T-helper 9 cell (primary cell): ENCODE measurements at regions not wholly inside any gene's neighbourhood (a gene's known extent, or its start where the extent isn't known, plus 50 kb on each side); places are given as distances from the start of the nearest gene placed in this dataset.
"Not testable (repeated sequence)": the region's sequence is repeated elsewhere in the genome, so short reads cannot be mapped to it uniquely, and the experiment has no call there.

ENCODE experiments used
- DNase-seq: peaks from one replicate; pipeline ENCODE4 v3.0.0-alpha.2; 2020

- DNase-seq = no peak
Measured at GRCh38 chr2:37782721-37783371, 111.4 kb upstream of the CDC42EP3 start.

- DNase-seq = no peak
Measured at GRCh38 chr2:37783545-37783944, 112.1 kb upstream of the CDC42EP3 start.

DNA sequence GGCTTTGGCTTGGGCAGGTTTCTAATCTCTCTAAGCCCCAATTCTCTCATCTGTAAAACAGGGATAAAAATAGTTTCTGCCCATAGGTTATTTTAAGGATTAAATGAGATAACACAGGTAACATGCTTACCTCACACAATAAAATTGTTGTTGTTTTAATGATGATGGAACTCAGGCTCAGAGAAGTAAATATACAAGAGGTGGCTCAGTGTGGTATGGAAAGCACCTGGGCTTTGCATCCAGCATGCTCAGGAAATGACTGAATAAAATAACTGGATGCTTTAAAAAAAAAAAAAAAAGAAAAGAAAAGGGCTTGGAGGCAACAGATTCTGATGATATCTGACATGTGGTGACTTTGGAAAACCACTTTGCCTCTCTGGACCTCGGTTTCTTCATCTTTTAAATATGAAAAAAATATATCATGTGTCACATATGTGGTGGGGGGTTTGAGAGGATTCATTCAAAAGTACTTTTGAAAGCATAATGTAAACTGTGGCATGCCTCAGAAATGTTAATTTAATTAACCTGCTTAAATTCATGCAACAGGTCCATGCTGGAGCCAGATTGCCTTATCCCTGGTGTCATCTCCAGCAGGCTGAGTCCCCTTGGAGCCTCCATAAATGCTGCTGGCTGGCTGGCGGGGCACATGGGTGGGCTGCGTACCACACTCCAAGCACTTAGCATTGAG lies 112.8 kb upstream of the CDC42EP3 start:
- no peak for DNase-seq

GRCh38 chr2:37784759-37785149 lies 113.3 kb upstream of the CDC42EP3 start:
- no peak for DNase-seq

- DNase-seq = no peak
Measured at GRCh38 chr2:37786191-37786698, 114.8 kb upstream of the CDC42EP3 start.

GRCh38 chr2:37786854-37787253 lies 115.4 kb upstream of the CDC42EP3 start:
- no peak for DNase-seq

- DNase-seq = no peak
Measured at GRCh38 chr2:37788602-37789209, 117.3 kb upstream of the CDC42EP3 start.

- no peak for DNase-seq
Measured at GRCh38 chr2:37790019-37790418, 118.6 kb upstream of the CDC42EP3 start.

DNA sequence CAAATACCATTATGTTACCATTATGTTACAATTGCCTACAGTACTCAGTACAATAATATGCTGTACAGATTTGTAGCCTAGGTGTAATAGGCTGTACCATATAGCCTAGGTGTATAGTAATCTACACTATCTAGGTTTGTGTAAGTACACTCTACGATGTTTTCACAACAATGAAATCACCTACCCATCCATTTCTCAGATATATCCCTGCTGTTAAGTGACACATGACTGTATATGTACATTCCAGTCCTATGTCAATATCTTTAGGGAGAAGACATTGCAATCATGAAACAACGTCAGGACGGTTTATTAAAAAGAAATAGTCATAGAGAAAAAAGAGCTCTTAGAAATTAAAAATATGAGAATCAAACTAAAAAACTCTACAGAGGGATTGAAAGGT lies 119.0 kb upstream of the CDC42EP3 start:
- DNase-seq = no peak

- no peak for DNase-seq
Measured at GRCh38 chr2:37792366-37792765, 120.9 kb upstream of the CDC42EP3 start.

DNA sequence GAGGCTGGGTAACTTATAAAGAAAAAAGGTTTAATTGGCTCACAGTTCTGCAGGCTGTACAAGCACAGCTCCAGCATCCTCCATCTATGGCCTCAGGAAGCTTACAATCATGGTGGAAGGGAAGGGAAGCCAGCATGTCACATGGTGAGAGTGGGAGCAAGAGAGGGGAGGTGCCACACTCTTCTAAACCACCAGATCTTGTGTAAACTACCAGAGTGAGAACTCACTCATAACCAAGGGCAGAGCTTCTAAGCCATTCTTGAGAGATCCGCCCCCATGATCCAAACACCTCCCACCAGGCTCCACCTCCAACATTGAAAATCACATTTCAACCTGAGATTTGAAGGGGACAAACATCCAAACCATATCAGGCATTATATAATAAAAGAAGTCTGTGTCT lies 121.6 kb upstream of the CDC42EP3 start:
- DNase-seq = no peak

DNA sequence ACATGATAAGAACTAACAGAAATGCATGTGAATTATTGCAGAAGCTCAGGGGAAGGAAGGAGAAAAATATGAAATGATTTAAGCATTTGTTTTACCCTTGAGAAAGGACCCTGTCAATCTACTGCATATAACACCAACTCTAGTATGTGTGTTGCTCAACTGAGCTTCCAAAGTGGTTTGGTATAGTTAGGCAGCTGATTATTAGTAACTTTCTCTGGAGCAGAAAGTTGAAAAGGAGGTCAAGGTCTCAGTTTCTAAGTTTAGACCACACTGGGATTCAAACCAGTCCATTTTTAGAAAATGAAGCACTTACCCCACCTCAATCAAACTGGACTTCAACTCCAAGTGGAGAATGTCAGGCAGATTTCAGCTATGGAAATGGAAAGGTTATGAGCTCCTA lies 123.3 kb upstream of the CDC42EP3 start:
- DNase-seq = no peak

DNA sequence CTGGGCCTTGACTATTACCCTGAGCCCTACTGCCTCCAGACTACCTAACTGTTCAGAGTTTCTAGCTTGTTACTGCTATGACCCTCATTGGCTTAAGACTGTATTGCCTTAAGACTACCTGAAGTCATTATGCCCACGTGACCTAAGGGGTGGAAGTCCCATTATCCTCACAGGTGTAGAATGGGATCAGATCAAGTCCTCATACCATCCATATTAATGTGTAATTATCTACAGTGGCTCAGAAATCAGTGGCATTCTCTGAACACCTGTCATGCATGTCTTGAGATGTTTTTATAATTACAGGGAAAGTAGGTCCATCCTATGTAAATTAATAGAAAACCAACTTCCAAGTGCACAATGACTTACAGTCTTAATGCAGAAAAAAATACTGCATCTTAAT lies 124.0 kb upstream of the CDC42EP3 start:
- DNase-seq = no peak

DNA sequence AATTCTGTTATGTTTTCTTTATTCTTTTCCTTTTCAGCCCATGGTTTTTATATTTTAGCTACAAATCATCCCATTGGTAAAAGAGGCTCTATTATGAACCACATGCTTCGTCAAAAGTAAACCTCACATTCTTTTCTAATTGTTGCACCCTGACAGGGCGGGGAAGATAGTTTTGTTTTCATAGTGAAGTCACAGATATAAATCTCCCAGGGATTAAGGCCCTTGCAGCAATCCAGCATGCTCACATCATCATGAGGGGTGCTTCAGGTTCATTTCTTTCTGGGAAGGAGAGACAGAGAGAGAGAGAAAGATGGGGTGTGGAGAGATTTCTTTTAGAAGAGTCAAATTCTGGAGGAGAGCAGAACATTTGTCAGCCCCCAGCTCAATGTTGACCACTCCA lies 124.5 kb upstream of the CDC42EP3 start:
- no peak for DNase-seq

- no peak for DNase-seq
Measured at GRCh38 chr2:37796481-37796880, 125.0 kb upstream of the CDC42EP3 start.

- no peak for DNase-seq
Measured at GRCh38 chr2:37797081-37797480, 125.6 kb upstream of the CDC42EP3 start.

GRCh38 chr2:37798315-37799005 lies 126.6 kb upstream of the RMDN2 start:
- no peak for DNase-seq

- no peak for DNase-seq
Measured at GRCh38 chr2:37800176-37800858, 124.8 kb upstream of the RMDN2 start.

GRCh38 chr2:37802211-37802752 lies 122.8 kb upstream of the RMDN2 start:
- no peak for DNase-seq

- DNase-seq = no peak
Measured at GRCh38 chr2:37802899-37803379, 122.1 kb upstream of the RMDN2 start.

DNA sequence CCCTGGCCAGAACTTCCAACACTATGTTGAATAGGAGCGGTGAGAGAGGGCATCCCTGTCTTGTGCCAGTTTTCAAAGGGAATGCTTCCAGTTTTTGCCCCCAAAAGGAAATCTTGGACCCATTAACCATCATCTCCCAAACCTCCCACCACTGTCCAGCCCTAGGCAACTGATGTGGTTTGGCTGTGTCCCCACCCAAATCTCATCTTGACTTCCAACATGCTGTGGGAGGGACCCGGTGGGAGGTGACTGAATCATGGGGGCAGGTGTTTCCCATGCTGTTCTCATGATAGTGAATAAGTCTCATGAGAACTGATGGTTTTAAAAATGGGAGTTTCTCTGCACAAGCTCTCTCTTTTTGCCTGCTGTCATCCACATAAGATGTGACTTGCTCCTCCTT lies 119.1 kb upstream of the RMDN2 start:
- not testable (repeated sequence) for DNase-seq

- DNase-seq = peak; percentile 3
Measured at GRCh38 chr2:37809525-37809924, 115.6 kb upstream of the RMDN2 start.
